ENCODE measurements at regions not wholly inside any gene's neighbourhood (a gene's known extent, or its start where the extent isn't known, plus 50 kb on each side); places are given as distances from the start of the nearest gene placed in this dataset.

DNA sequence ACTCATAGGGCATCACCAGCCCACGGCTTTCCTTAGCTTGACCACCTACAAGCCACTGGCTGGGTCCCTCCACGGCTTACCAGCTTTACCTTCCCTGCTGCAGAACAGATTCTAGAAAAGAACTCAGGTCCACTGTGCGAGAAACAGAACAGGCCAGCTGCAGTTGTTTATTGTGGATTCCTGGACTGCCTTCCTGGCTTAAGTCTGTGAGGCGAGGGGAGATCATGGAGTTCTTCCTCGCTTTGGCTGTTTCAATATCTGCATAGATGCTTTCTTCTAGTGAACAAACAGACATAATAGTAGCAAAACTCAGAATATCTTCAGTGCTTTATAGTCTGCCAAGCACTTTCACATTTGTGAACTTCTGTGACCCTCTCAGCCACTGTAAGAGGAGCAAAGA is 162.9 kb upstream of the HABP2 start:
- Histone ChIP-seq H4K5ac (ENCODE audit: low read length) (no peak overlapping the region), H2BK15ac (replicated peaks; ENCODE audit: low read depth) (no peak overlapping the region)
- no CpG with 5 or more reads among the region's 5 CpGs for WGBS (ENCODE audit: extremely low coverage, insufficient coverage, low lambda C conversion rate)

GRCh38 chr10:113390896-113391295 is 162.0 kb upstream of the HABP2 start:
- no peak overlapping the region for H3K56ac ChIP-seq (ENCODE audit: low read length)
- WGBS (ENCODE audit: extremely low coverage, insufficient coverage, low lambda C conversion rate), result no CpG with 5 or more reads among the region's 4 CpGs
- no peaks in the 10 kb centered on the region for H3K4me1 ChIP-seq (ENCODE audit: control insufficient read depth, low read depth, low read length)
- H2AK5ac ChIP-seq (ENCODE audit: low read length), result no peak overlapping the region
- no peaks in the 10 kb centered on the region for H3K79me1 ChIP-seq (ENCODE audit: low read length)
- H4K5ac ChIP-seq (ENCODE audit: low read length), result no peak overlapping the region
- no peak overlapping the region for H2BK120ac ChIP-seq (ENCODE audit: low read depth, low read length)
- H3K27me3 ChIP-seq (ENCODE audit: insufficient read depth, low read length, poor library complexity), result no peaks in the 10 kb centered on the region
- H2BK15ac ChIP-seq (replicated peaks; ENCODE audit: low read depth), result no peak overlapping the region
- DNase-seq, result no peak
- no peaks in the 10 kb centered on the region for H3K36me3 ChIP-seq (ENCODE audit: control insufficient read depth, insufficient read depth, low read length)
- no peak overlapping the region for H4K8ac ChIP-seq (ENCODE audit: low read depth, low read length)
- H3K4me3 ChIP-seq (ENCODE audit: low read length), result no peak overlapping the region
- H3K9ac ChIP-seq (ENCODE audit: low read length), result no peak overlapping the region
- H3K23ac ChIP-seq (ENCODE audit: low read length), result no peak overlapping the region
- H3K27ac ChIP-seq (ENCODE audit: low read depth, low read length), result no peak overlapping the region
- no peak overlapping the region for H3K18ac ChIP-seq (ENCODE audit: low read length)
- H3K4ac ChIP-seq (ENCODE audit: low read depth, low read length), result no peak overlapping the region
- no peaks in the 10 kb centered on the region for H3K79me2 ChIP-seq (ENCODE audit: control insufficient read depth, insufficient read depth, low read length)
- no peak overlapping the region for H3K4me2 ChIP-seq (ENCODE audit: low read length)
- no peak overlapping the region for H2BK5ac ChIP-seq (ENCODE audit: low read length)

More for the DNA sequence above, 162.9 kb upstream of the HABP2 start:
- no peak for DNase-seq
- Histone ChIP-seq H3K56ac (ENCODE audit: low read length) (no peak overlapping the region), H3K27me3 (ENCODE audit: insufficient read depth, low read length, poor library complexity) (no peaks in the 10 kb centered on the region), H2BK120ac (ENCODE audit: low read depth, low read length) (no peak overlapping the region), H2BK5ac (ENCODE audit: low read length) (no peak overlapping the region), H3K4ac (ENCODE audit: low read depth, low read length) (no peak overlapping the region), H3K18ac (ENCODE audit: low read length) (no peak overlapping the region), H3K36me3 (ENCODE audit: control insufficient read depth, insufficient read depth, low read length) (no peaks in the 10 kb centered on the region), H3K79me1 (ENCODE audit: low read length) (no peaks in the 10 kb centered on the region), H4K8ac (ENCODE audit: low read depth, low read length) (no peak overlapping the region), H3K4me3 (ENCODE audit: low read length) (no peak overlapping the region), H3K27ac (ENCODE audit: low read depth, low read length) (no peak overlapping the region), H2AK5ac (ENCODE audit: low read length) (no peak overlapping the region), H3K9ac (ENCODE audit: low read length) (no peak overlapping the region), H3K23ac (ENCODE audit: low read length) (no peak overlapping the region), H3K4me2 (ENCODE audit: low read length) (no peak overlapping the region), H3K4me1 (ENCODE audit: control insufficient read depth, low read depth, low read length) (no peaks in the 10 kb centered on the region), H3K79me2 (ENCODE audit: control insufficient read depth, insufficient read depth, low read length) (no peaks in the 10 kb centered on the region)

- no peak overlapping the region for H2BK120ac ChIP-seq (ENCODE audit: low read depth, low read length)
- no peak overlapping the region for H2BK5ac ChIP-seq (ENCODE audit: low read length)
- H2AK5ac ChIP-seq (ENCODE audit: low read length), result no peak overlapping the region
- no peaks in the 10 kb centered on the region for H3K79me1 ChIP-seq (ENCODE audit: low read length)
- no peaks in the 10 kb centered on the region for H3K36me3 ChIP-seq (ENCODE audit: control insufficient read depth, insufficient read depth, low read length)
- no peak overlapping the region for H3K9ac ChIP-seq (ENCODE audit: low read length)
- H3K4me1 ChIP-seq (ENCODE audit: control insufficient read depth, low read depth, low read length), result no peaks in the 10 kb centered on the region
- no peak overlapping the region for H4K5ac ChIP-seq (ENCODE audit: low read length)
- no CpG with 5 or more reads among the region's 9 CpGs for WGBS (ENCODE audit: extremely low coverage, insufficient coverage, low lambda C conversion rate)
- DNase-seq, result no peak
- no peak overlapping the region for H3K18ac ChIP-seq (ENCODE audit: low read length)
- H3K4me2 ChIP-seq (ENCODE audit: low read length), result no peak overlapping the region
- H3K79me2 ChIP-seq (ENCODE audit: control insufficient read depth, insufficient read depth, low read length), result no peaks in the 10 kb centered on the region
- H4K8ac ChIP-seq (ENCODE audit: low read depth, low read length), result no peak overlapping the region
- no peak overlapping the region for H3K27ac ChIP-seq (ENCODE audit: low read depth, low read length)
- no peak overlapping the region for H3K23ac ChIP-seq (ENCODE audit: low read length)
- H3K4me3 ChIP-seq (ENCODE audit: low read length), result no peak overlapping the region
- H3K56ac ChIP-seq (ENCODE audit: low read length), result no peak overlapping the region
- H2BK15ac ChIP-seq (replicated peaks; ENCODE audit: low read depth), result no peak overlapping the region
- no peak overlapping the region for H3K4ac ChIP-seq (ENCODE audit: low read depth, low read length)
- H3K27me3 ChIP-seq (ENCODE audit: insufficient read depth, low read length, poor library complexity), result no peaks in the 10 kb centered on the region
Observed at GRCh38 chr10:113397047-113397446, 155.8 kb upstream of the HABP2 start.

- Histone ChIP-seq H3K27ac (ENCODE audit: low read depth, low read length) (no peak overlapping the region), H2BK5ac (ENCODE audit: low read length) (no peak overlapping the region), H2AK5ac (ENCODE audit: low read length) (no peak overlapping the region), H2BK120ac (ENCODE audit: low read depth, low read length) (no peak overlapping the region), H2BK15ac (replicated peaks; ENCODE audit: low read depth) (no peak overlapping the region), H4K8ac (ENCODE audit: low read depth, low read length) (no peak overlapping the region), H3K36me3 (ENCODE audit: control insufficient read depth, insufficient read depth, low read length) (no peaks in the 10 kb centered on the region), H3K79me2 (ENCODE audit: control insufficient read depth, insufficient read depth, low read length) (no peaks in the 10 kb centered on the region), H3K9ac (ENCODE audit: low read length) (no peak overlapping the region), H3K56ac (ENCODE audit: low read length) (no peak overlapping the region), H3K23ac (ENCODE audit: low read length) (no peak overlapping the region), H4K5ac (ENCODE audit: low read length) (no peak overlapping the region), H3K4ac (ENCODE audit: low read depth, low read length) (no peak overlapping the region), H3K27me3 (ENCODE audit: insufficient read depth, low read length, poor library complexity) (no peaks in the 10 kb centered on the region), H3K4me1 (ENCODE audit: control insufficient read depth, low read depth, low read length) (no peaks in the 10 kb centered on the region), H3K79me1 (ENCODE audit: low read length) (no peaks in the 10 kb centered on the region), H3K4me3 (ENCODE audit: low read length) (no peak overlapping the region), H3K4me2 (ENCODE audit: low read length) (no peak overlapping the region), H3K18ac (ENCODE audit: low read length) (no peak overlapping the region)
- DNase-seq, result no peak
- no CpG with 5 or more reads among the region's 4 CpGs for WGBS (ENCODE audit: extremely low coverage, insufficient coverage, low lambda C conversion rate)
Observed at GRCh38 chr10:113399065-113399464, 153.8 kb upstream of the HABP2 start.

DNA sequence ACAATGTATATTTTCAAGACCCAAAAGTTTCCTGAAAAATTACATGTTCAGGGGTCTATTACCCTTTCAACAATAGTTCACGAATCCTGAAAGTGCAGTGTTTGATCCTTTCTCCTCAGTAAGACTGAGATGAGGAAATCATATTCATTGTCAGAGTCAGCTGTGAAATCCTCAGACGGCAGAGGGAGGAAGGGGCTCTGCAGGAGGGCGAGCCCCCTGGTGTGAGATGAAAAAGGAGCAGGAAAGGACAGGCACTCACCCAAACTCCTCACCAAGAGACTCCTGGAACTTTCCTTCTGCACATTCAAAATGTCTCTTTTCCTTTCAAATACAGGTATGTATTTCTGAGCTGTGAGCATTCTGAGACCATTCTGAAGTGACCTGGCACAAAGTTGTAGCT is 150.3 kb upstream of the HABP2 start:
- Histone ChIP-seq H2BK15ac (replicated peaks; ENCODE audit: low read depth) (no peak overlapping the region), H3K4ac (ENCODE audit: low read depth, low read length) (no peak overlapping the region)
- peak; percentile 12 for DNase-seq

DNA sequence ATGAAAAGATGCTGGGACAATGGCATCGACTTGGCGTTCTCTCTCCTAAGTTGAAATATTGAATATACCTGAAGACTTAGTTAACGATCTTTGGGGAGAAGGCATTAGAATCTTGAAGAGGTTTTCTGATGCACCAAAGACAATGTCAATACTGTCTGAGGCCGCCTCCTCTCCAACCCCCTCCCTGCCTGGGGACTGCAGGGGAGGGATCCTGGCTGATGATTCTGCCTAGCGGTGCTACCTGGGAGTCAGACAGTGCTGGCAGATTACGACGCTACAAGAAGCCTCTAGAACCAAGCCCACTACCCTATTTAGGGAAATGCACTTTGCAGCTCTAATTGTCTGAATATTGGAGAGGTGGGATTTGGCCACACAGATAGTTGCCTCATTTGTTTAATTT is 145.6 kb upstream of the HABP2 start:
- H3K4me2 ChIP-seq (ENCODE audit: low read length), result no peak overlapping the region
- no peak overlapping the region for H3K56ac ChIP-seq (ENCODE audit: low read length)
- H3K27me3 ChIP-seq (ENCODE audit: insufficient read depth, low read length, poor library complexity), result no peaks in the 10 kb centered on the region
- H3K4me1 ChIP-seq (ENCODE audit: control insufficient read depth, low read depth, low read length), result peaks cover 12% of the 10 kb centered on the region
- H3K18ac ChIP-seq (ENCODE audit: low read length), result no peak overlapping the region
- no peaks in the 10 kb centered on the region for H3K36me3 ChIP-seq (ENCODE audit: control insufficient read depth, insufficient read depth, low read length)
- H3K4ac ChIP-seq (ENCODE audit: low read depth, low read length), result no peak overlapping the region
- H4K5ac ChIP-seq (ENCODE audit: low read length), result no peak overlapping the region
- H3K23ac ChIP-seq (ENCODE audit: low read length), result no peak overlapping the region
- H3K79me2 ChIP-seq (ENCODE audit: control insufficient read depth, insufficient read depth, low read length), result no peaks in the 10 kb centered on the region
- H3K9ac ChIP-seq (ENCODE audit: low read length), result no peak overlapping the region
- no peak overlapping the region for H2BK15ac ChIP-seq (replicated peaks; ENCODE audit: low read depth)
- H3K27ac ChIP-seq (ENCODE audit: low read depth, low read length), result no peak overlapping the region
- H4K8ac ChIP-seq (ENCODE audit: low read depth, low read length), result no peak overlapping the region
- H3K79me1 ChIP-seq (ENCODE audit: low read length), result no peaks in the 10 kb centered on the region
- H3K4me3 ChIP-seq (ENCODE audit: low read length), result no peak overlapping the region
- no peak overlapping the region for H2BK5ac ChIP-seq (ENCODE audit: low read length)
- WGBS (ENCODE audit: extremely low coverage, insufficient coverage, low lambda C conversion rate), result no CpG with 5 or more reads among the region's 7 CpGs
- H2BK120ac ChIP-seq (ENCODE audit: low read depth, low read length), result no peak overlapping the region
- no peak overlapping the region for H2AK5ac ChIP-seq (ENCODE audit: low read length)
- DNase-seq, result no peak

More for the DNA sequence above, 150.3 kb upstream of the HABP2 start:
- Histone ChIP-seq H3K18ac (ENCODE audit: low read length) (no peak overlapping the region), H3K4me3 (ENCODE audit: low read length) (no peak overlapping the region), H3K4me1 (ENCODE audit: control insufficient read depth, low read depth, low read length) (no peaks in the 10 kb centered on the region), H2BK5ac (ENCODE audit: low read length) (no peak overlapping the region), H3K27ac (ENCODE audit: low read depth, low read length) (no peak overlapping the region), H3K23ac (ENCODE audit: low read length) (no peak overlapping the region), H3K56ac (ENCODE audit: low read length) (no peak overlapping the region), H2BK120ac (ENCODE audit: low read depth, low read length) (no peak overlapping the region), H3K9ac (ENCODE audit: low read length) (no peak overlapping the region), H3K79me1 (ENCODE audit: low read length) (no peaks in the 10 kb centered on the region), H2AK5ac (ENCODE audit: low read length) (no peak overlapping the region), H3K27me3 (ENCODE audit: insufficient read depth, low read length, poor library complexity) (no peaks in the 10 kb centered on the region), H4K8ac (ENCODE audit: low read depth, low read length) (no peak overlapping the region), H3K36me3 (ENCODE audit: control insufficient read depth, insufficient read depth, low read length) (no peaks in the 10 kb centered on the region), H4K5ac (ENCODE audit: low read length) (no peak overlapping the region), H3K4me2 (ENCODE audit: low read length) (no peak overlapping the region), H3K79me2 (ENCODE audit: control insufficient read depth, insufficient read depth, low read length) (no peaks in the 10 kb centered on the region)
- no CpG with 5 or more reads among the region's 3 CpGs for WGBS (ENCODE audit: extremely low coverage, insufficient coverage, low lambda C conversion rate)

All from mesendoderm (in vitro differentiated cells).